ENCODE measurements at regions not wholly inside any gene's neighbourhood (a gene's known extent, or its start where the extent isn't known, plus 50 kb on each side); places are given as distances from the start of the nearest gene placed in this dataset.

GRCh38 chr5:118628660-118629354 lies 359.5 kb downstream of the DTWD2 start:
- Histone ChIP-seq H4K20me1 (ENCODE audit: insufficient read depth, low read length) (no peaks in the 10 kb centered on the region), H2AFZ (ENCODE audit: low read length) (no peak overlapping the region), H3K4me3 (ENCODE audit: low read depth, low read length, poor library complexity, severe bottlenecking) (no peak overlapping the region), H3K4me2 (ENCODE audit: low read length) (no peak overlapping the region), H3K4me1 (ENCODE audit: insufficient read depth, low read length, poor library complexity, severe bottlenecking) (no peaks in the 10 kb centered on the region), H3K9me2 (ENCODE audit: insufficient read depth, low read length) (no peaks in the 10 kb centered on the region), H3K9me3 (ENCODE audit: low read length) (no peaks in the 10 kb centered on the region), H3K79me2 (ENCODE audit: insufficient read depth, low read depth, low read length) (no peaks in the 10 kb centered on the region), H3K36me3 (ENCODE audit: insufficient read depth, low read length) (no peaks in the 10 kb centered on the region), H3K27ac (ENCODE audit: low read depth, low read length, poor library complexity, severe bottlenecking) (no peak overlapping the region)
- intact Hi-C loops (cut with micrococcal nuclease; ENCODE audit: unreplicated experiment): no loop called here
- no TSS peak for BruUV-seq (replicated peaks)
- ChIA-PET POLR2A (no interaction called here), CTCF (ENCODE audit: unreplicated experiment) (no interaction called here)
- DNase-seq (ENCODE audit: low spot score): no peak
- TF ChIP-seq CTCF (conservative IDR thresholded peaks at IDR 0.05; ENCODE audit: low read length) (no peak), EZH2phosphoT487 (IDR thresholded peaks at IDR 0.05; ENCODE audit: borderline replicate concordance, low read depth, low read length) (no peak)

- Histone ChIP-seq H4K20me1 (ENCODE audit: insufficient read depth, low read length) (no peaks in the 10 kb centered on the region), H3K79me2 (ENCODE audit: insufficient read depth, low read depth, low read length) (no peaks in the 10 kb centered on the region), H3K4me1 (ENCODE audit: insufficient read depth, low read length, poor library complexity, severe bottlenecking) (no peaks in the 10 kb centered on the region), H2AFZ (ENCODE audit: low read length) (no peak overlapping the region), H3K36me3 (ENCODE audit: insufficient read depth, low read length) (no peaks in the 10 kb centered on the region), H3K27ac (ENCODE audit: low read depth, low read length, poor library complexity, severe bottlenecking) (no peak overlapping the region), H3K4me3 (ENCODE audit: low read depth, low read length, poor library complexity, severe bottlenecking) (no peak overlapping the region), H3K4me2 (ENCODE audit: low read length) (no peak overlapping the region), H3K9me3 (ENCODE audit: low read length) (no peaks in the 10 kb centered on the region), H3K9me2 (ENCODE audit: insufficient read depth, low read length) (no peaks in the 10 kb centered on the region)
- TF ChIP-seq CTCF (conservative IDR thresholded peaks at IDR 0.05; ENCODE audit: low read length) (no peak), EZH2phosphoT487 (IDR thresholded peaks at IDR 0.05; ENCODE audit: borderline replicate concordance, low read depth, low read length) (no peak)
- ChIA-PET POLR2A (no interaction called here), CTCF (ENCODE audit: unreplicated experiment) (no interaction called here)
- no TSS peak for BruUV-seq (replicated peaks)
- intact Hi-C loops (cut with micrococcal nuclease; ENCODE audit: unreplicated experiment): no loop called here
- no peak for DNase-seq (ENCODE audit: low spot score)
These were observed 368.1 kb downstream of the DTWD2 start for GRCh38 chr5:118620233-118620632.

- DNase-seq (ENCODE audit: low spot score): no peak
- POLR2A ChIA-PET: interaction anchor here (0.5 kb wide), 1 partner anchor 72 kb away, joined by 3 read pairs; no protein-coding TSS in a partner anchor
- Histone ChIP-seq H3K9me3 (ENCODE audit: low read length) (no peaks in the 10 kb centered on the region), H3K4me1 (ENCODE audit: insufficient read depth, low read length, poor library complexity, severe bottlenecking) (no peaks in the 10 kb centered on the region), H3K4me2 (ENCODE audit: low read length) (no peak overlapping the region), H4K20me1 (ENCODE audit: insufficient read depth, low read length) (no peaks in the 10 kb centered on the region), H3K36me3 (ENCODE audit: insufficient read depth, low read length) (no peaks in the 10 kb centered on the region), H3K9me2 (ENCODE audit: insufficient read depth, low read length) (no peaks in the 10 kb centered on the region), H2AFZ (ENCODE audit: low read length) (no peak overlapping the region), H3K79me2 (ENCODE audit: insufficient read depth, low read depth, low read length) (no peaks in the 10 kb centered on the region), H3K27ac (ENCODE audit: low read depth, low read length, poor library complexity, severe bottlenecking) (no peak overlapping the region), H3K4me3 (ENCODE audit: low read depth, low read length, poor library complexity, severe bottlenecking) (no peak overlapping the region)
- TF ChIP-seq CTCF (conservative IDR thresholded peaks at IDR 0.05; ENCODE audit: low read length) (no peak), EZH2phosphoT487 (IDR thresholded peaks at IDR 0.05; ENCODE audit: borderline replicate concordance, low read depth, low read length) (no peak)
- intact Hi-C loops (cut with micrococcal nuclease; ENCODE audit: unreplicated experiment): loop anchor here (10.0 kb wide), 1 partner anchor 1165 kb away; no protein-coding TSS in a partner anchor
- CTCF ChIA-PET (ENCODE audit: unreplicated experiment): no interaction called here
- BruUV-seq (replicated peaks): no TSS peak
These were observed 368.5 kb downstream of the DTWD2 start for GRCh38 chr5:118619823-118620222.
